Progenitor cell of endocrine pancreas (in vitro differentiated cells): ENCODE measurements at regions not wholly inside any gene's neighbourhood (a gene's known extent, or its start where the extent isn't known, plus 50 kb on each side); places are given as distances from the start of the nearest gene placed in this dataset.
"Not testable (repeated sequence)": the region's sequence is repeated elsewhere in the genome, so short reads cannot be mapped to it uniquely, and the experiment has no call there.

Experiments used
- DNase-seq: peaks from one replicate; pipeline ENCODE4 v3.0.0; 2021; ENCODE audit warnings: low spot score; ENCODE audit not compliant: unreplicated experiment
- H3K27ac Mint-ChIP-seq: 2 replicates; pipeline ENCODE4 v1.8.0; 2021; ENCODE audit warnings: mild to moderate bottlenecking, moderate library complexity, mixed read lengths
- H3K27me3 Mint-ChIP-seq: 2 replicates; pipeline ENCODE4 v1.8.0; 2021; ENCODE audit warnings: mixed read lengths
- H3K36me3 Mint-ChIP-seq: 2 replicates; pipeline ENCODE4 v1.8.0; 2022; ENCODE audit warnings: mixed read lengths; ENCODE audit not compliant: insufficient read depth
- H3K4me1 Mint-ChIP-seq: 2 replicates; pipeline ENCODE4 v1.8.0; 2021; ENCODE audit warnings: low read depth, mixed read lengths
- H3K4me3 Mint-ChIP-seq: 2 replicates; pipeline ENCODE4 v1.8.0; 2021; ENCODE audit warnings: low read depth, mild to moderate bottlenecking, moderate library complexity, mixed read lengths
- H3K9me3 Mint-ChIP-seq: 2 replicates; pipeline ENCODE4 v1.8.0; 2021; ENCODE audit warnings: low read depth, mixed read lengths
- TF ChIP-seq, protein P1 (sequence below): fragments of 200-600 bp; sonication (generic); IDR thresholded peaks from one replicate; pipeline ENCODE4 v1.5.0; 2021; ENCODE audit warnings: antibody characterized with exemption, mild to moderate bottlenecking; ENCODE audit not compliant: unreplicated experiment

DNA sequence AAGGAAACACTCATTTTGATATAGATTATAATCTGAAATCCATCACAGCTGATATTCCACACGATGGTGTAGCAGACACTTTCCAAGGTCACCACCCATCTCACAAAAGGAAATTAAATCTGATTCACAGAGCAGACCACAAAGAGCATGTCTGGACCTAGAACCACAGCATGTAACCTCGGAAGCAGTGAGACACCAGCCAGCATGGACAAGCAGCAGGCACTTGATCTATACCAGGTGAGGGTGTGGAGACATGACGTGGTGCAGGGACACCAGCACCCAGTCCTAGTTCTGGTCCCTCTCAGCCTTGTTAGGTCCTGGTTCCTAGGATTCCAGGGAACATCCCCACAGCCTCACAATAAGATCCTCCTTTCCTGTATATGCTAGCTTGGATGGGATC lies 81.9 kb upstream of the FBXO28 start:
- not testable (repeated sequence) for H3K36me3 Mint-ChIP-seq, DNase-seq, H3K4me3 Mint-ChIP-seq, H3K4me1 Mint-ChIP-seq, H3K9me3 Mint-ChIP-seq, H3K27me3 Mint-ChIP-seq, H3K27ac Mint-ChIP-seq

DNA sequence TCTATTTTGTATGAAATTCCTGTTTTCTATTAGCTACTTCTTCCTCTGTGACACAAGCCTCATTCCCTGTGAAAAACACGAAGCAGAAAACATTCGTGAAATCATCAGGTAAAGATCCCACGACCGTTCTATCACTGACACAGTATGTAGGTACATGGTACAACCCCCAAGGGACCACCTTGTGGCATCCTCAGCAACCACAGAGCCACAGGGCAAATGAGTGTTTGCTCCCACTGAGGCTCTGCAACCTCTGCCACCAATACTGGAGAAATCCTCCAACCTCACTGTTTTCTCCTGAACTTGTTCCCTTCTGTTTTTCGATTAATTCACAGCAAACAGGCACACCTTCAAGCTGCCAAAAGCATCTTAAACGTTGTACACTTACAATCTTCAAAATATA lies 83.7 kb upstream of the FBXO28 start:
- not testable (repeated sequence) for DNase-seq, H3K27me3 Mint-ChIP-seq, H3K4me3 Mint-ChIP-seq, H3K4me1 Mint-ChIP-seq, H3K27ac Mint-ChIP-seq, H3K9me3 Mint-ChIP-seq, H3K36me3 Mint-ChIP-seq

DNA sequence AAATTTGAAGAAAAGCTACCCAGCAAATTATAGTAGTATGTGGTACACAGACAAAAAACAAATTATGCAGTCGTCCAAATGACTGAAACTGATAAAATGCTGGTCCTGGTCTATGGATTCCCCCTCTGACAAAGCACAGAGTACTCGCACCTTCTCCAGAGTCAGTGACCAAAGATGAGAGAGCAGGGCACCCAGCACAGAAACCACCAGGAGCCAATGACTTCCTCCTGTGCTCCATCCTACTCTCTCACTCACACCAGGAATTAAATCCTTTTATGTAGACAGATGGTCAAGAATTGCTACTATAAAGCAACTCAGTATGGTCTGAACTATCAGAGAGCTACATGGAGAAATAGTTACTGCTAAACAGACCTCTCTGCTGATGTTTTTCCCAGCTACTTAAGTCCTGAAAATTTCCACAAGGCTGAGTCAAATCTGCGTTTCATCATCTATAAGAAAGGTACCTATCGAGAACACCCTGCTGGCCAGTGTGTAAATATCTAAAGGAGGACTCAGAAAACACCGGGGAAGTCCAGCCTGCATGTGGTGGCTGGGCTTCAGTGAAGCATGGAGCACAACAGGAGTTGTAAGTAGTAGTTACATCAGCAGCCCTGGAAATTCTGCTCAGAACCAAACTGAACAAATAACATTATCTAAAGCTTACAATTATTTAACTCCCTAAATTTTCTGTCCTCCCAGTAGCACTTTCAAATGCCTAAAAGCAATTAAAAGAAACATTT lies 84.5 kb upstream of the FBXO28 start:
- not testable (repeated sequence) for DNase-seq, H3K4me3 Mint-ChIP-seq, H3K9me3 Mint-ChIP-seq, H3K36me3 Mint-ChIP-seq, H3K4me1 Mint-ChIP-seq, H3K27me3 Mint-ChIP-seq, H3K27ac Mint-ChIP-seq

DNA sequence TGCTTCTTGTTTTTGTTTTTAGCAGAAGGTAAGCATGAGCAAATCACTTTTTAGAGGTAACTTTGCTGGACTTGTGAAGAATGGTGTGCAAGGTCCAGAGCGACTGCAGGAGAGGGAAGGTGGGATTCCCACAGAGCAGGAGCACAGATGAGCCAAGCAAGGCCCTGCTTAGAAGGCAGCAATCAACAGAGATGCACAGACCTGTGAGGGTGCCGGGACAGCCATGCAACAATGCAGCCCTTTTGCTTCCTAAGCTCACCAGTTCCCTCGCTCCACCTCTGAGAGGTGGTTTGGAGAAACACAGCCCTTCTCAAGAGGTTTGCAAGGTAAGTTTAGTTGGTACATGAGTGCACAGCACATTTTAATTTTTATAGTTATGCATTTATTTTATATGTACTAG lies 85.1 kb upstream of the FBXO28 start:
- H3K4me3 Mint-ChIP-seq, H3K27me3 Mint-ChIP-seq, H3K36me3 Mint-ChIP-seq, DNase-seq, H3K4me1 Mint-ChIP-seq, H3K9me3 Mint-ChIP-seq, H3K27ac Mint-ChIP-seq: not testable (repeated sequence)

DNA sequence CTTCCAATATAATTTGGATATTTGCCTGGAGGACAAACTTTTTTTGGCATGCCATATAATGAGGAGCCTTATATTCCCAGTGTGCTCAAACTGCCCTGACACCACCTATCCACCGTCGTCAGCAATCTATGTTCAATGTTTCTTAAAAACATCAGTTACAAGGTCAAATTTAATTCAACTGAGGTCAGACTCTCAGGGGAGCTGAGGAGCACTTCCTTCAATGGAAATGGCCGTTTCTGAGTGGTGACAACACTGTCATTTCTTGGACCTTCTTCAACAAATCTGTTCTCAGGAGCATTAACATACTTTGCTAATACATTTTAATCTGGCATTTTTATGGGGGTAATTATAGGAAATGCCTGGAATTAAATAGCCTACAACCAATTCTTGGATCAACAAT lies 90.8 kb upstream of the FBXO28 start:
- not testable (repeated sequence) for H3K4me1 Mint-ChIP-seq, DNase-seq, H3K4me3 Mint-ChIP-seq, H3K27ac Mint-ChIP-seq, H3K36me3 Mint-ChIP-seq, H3K27me3 Mint-ChIP-seq, H3K9me3 Mint-ChIP-seq

DNA sequence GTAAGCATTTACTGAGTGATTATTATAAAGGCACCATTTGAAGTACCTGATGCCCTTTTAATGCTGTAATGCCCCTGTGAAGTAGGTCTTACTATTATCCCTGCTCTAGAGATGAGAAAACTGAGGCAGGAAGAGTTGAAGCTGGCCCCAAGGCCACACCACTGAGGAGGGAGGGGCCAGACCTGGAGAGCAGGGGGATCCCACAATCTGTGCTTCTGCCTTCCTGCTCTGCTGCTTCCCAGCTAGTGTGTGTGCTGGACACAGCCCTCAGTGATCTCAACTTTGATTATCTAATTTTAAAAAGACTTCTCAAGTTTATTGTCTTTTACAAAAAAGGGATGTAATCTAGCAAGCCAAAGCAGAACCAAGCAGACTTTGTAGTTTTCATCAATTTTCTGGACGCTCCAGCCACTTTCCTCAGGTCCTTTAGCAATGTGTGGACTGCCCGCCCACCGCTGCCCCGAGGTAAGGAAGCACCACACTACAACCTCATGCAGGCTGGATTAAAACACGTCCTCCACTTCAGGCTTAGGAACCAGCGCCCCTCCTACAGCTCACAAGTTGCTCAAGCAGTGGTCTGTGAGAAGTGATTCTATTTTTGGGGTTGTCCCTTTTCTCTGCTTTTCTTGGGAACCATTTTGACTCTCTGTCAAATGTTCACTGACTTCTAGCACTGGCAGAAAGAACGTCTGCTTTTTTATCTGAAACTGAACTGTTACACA lies 91.5 kb upstream of the FBXO28 start:
- not testable (repeated sequence) for H3K27ac Mint-ChIP-seq, H3K27me3 Mint-ChIP-seq, H3K36me3 Mint-ChIP-seq, DNase-seq, H3K4me3 Mint-ChIP-seq, H3K9me3 Mint-ChIP-seq, H3K4me1 Mint-ChIP-seq

DNA sequence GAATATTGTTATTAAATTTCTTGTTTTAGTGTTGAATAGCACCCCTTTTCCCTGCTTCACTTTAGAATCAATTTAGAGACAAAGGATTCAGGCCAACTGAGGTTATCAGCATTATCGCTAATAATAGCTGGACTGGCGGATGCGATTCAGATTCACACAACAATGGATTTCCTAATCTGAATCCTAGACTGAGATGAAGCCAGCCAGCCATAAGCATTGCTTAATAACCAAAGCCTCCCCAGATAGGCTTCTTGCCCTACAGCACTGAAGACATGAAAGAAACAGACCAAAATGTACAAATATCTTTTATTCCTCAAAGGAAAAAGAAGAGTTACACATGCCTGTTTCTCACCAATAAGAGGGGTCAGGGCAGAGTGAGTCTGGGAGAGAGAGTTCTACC lies 94.0 kb upstream of the FBXO28 start:
- H3K36me3 Mint-ChIP-seq, DNase-seq, H3K4me1 Mint-ChIP-seq, H3K4me3 Mint-ChIP-seq, H3K27ac Mint-ChIP-seq, H3K9me3 Mint-ChIP-seq, H3K27me3 Mint-ChIP-seq: not testable (repeated sequence)

DNA sequence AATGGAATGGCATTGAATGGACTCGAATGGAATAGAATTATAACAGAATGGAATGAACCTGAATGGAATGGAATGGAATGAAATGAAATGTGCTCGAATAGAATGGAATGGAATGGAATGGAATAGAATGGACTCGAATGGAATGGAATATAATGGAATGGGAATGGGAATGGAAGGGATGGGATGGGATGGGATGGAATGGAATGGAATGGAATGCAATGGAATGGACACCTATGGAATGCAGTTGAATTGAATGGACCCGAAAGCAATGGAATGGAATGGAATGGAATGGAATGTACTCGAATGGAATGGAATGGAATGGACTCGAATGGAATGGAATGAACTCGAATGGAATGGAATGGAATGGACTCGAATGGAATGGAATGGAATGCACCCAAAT lies 98.1 kb upstream of the FBXO28 start:
- not testable (repeated sequence) for H3K27ac Mint-ChIP-seq, H3K36me3 Mint-ChIP-seq, H3K9me3 Mint-ChIP-seq, H3K27me3 Mint-ChIP-seq, H3K4me1 Mint-ChIP-seq, DNase-seq, H3K4me3 Mint-ChIP-seq

DNA sequence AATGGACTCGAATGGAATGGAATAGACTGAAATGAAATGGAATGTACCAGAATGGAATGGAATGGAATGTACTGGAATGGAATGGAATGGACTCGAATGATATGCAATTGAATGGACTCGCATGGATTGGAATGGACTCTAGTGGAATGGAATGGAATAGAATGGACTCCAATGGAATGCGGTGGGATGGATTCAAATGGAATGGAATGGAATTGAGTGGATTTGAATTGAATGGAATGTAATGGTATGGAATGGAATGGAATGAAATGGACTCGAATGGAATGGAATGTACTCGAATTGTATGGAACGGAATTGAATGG lies 99.6 kb upstream of the FBXO28 start:
- TF ChIP-seq, protein P1, sequence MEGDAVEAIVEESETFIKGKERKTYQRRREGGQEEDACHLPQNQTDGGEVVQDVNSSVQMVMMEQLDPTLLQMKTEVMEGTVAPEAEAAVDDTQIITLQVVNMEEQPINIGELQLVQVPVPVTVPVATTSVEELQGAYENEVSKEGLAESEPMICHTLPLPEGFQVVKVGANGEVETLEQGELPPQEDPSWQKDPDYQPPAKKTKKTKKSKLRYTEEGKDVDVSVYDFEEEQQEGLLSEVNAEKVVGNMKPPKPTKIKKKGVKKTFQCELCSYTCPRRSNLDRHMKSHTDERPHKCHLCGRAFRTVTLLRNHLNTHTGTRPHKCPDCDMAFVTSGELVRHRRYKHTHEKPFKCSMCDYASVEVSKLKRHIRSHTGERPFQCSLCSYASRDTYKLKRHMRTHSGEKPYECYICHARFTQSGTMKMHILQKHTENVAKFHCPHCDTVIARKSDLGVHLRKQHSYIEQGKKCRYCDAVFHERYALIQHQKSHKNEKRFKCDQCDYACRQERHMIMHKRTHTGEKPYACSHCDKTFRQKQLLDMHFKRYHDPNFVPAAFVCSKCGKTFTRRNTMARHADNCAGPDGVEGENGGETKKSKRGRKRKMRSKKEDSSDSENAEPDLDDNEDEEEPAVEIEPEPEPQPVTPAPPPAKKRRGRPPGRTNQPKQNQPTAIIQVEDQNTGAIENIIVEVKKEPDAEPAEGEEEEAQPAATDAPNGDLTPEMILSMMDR: no peak

DNA sequence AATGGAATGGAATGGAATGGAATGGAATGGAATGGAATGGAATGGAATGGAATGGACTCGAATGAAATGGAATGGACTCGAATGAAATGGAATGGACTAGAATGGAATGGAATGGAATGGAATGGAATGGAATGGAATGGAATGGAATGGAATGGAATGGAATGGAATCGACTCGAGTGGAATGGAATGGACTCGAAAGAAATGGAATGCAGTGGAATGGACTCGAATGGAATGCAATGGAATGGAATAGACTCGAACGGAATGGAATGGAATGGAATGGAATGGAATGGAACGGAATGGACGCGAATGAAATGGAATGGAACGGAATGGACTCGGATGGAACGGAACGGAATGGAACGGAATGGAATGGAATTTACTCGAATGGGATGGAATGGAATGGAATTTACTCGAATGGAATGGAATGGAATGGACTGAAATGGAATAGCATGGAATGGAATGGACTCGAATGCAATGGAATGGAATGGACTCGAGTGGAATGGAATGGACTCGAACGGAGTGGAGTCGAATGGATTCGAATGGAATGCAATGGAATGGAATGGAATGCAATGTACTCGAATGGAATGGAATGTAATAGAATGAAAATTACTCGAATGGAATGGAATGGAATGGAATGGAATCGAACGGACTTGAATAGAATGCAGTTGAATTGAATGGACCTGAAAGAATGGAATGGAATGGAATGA lies 100.1 kb upstream of the FBXO28 start:
- H3K36me3 Mint-ChIP-seq: peaks cover 12% of the 10 kb centered on the region
- not testable (repeated sequence) for DNase-seq, H3K27ac Mint-ChIP-seq, H3K9me3 Mint-ChIP-seq, H3K27me3 Mint-ChIP-seq, H3K4me1 Mint-ChIP-seq, H3K4me3 Mint-ChIP-seq

More for the DNA sequence above, 99.6 kb upstream of the FBXO28 start:
- no peak for DNase-seq
- H3K27me3 Mint-ChIP-seq: no peaks in the 10 kb centered on the region
- no peak overlapping the region for H3K27ac Mint-ChIP-seq
- H3K4me3 Mint-ChIP-seq: no peak overlapping the region
- H3K9me3 Mint-ChIP-seq: peaks cover 2% of the 10 kb centered on the region
- no peaks in the 10 kb centered on the region for H3K4me1 Mint-ChIP-seq
- peaks cover 11% of the 10 kb centered on the region for H3K36me3 Mint-ChIP-seq

DNA sequence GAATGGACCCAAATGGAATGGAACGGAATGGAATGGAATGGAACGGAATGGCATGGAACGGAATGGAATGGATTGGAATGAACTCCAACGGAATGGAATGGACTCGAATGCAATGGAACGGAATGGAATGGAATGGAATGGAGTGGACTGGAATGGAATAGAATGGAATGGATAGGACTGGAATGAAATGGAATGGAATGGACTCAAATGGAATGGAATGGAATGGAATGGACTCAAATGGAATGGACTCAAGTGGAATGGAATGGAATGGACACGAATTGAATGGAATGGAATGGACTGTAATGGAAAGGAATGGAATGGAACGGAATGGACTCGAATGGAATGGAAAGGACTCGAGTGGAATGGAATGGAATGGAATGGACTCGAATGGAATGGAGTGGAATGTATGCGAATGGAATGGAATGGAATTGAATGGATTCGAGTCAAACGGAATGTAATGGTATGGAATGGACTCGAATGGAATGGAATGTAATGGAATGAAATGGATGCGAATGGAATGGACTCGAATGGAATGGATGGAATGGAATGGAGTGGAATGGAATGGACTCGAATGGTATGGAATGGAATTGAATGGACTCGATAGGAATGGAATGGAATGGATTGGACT lies 101.0 kb upstream of the FBXO28 start:
- H3K36me3 Mint-ChIP-seq: peaks cover 17% of the 10 kb centered on the region
- H3K9me3 Mint-ChIP-seq, H3K27me3 Mint-ChIP-seq, H3K27ac Mint-ChIP-seq, H3K4me3 Mint-ChIP-seq, DNase-seq, H3K4me1 Mint-ChIP-seq: not testable (repeated sequence)

DNA sequence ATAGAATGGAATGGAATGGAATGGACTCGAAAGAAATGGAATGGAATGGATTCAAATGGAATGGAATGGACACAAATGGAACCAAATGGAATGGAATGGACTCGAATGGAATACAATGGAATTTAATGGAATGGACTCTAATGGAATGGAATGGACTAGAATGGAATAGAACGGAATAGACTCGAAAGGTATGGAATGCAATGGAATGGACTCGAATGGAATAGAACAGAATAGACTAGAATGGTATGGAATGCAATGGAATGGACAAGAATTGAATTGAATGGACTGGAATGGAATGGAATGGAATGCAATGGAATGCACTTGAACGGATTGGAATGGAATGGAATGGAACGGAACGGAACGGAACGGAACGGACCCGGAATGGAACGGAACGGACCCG lies 101.7 kb upstream of the FBXO28 start:
- H3K27me3 Mint-ChIP-seq, H3K4me3 Mint-ChIP-seq, DNase-seq, H3K27ac Mint-ChIP-seq, H3K4me1 Mint-ChIP-seq: not testable (repeated sequence)
- peaks cover 23% of the 10 kb centered on the region for H3K36me3 Mint-ChIP-seq
- H3K9me3 Mint-ChIP-seq: peaks cover 15% of the 10 kb centered on the region
